ENCODE measurements at regions not wholly inside any gene's neighbourhood (a gene's known extent, or its start where the extent isn't known, plus 50 kb on each side); places are given as distances from the start of the nearest gene placed in this dataset.

DNA sequence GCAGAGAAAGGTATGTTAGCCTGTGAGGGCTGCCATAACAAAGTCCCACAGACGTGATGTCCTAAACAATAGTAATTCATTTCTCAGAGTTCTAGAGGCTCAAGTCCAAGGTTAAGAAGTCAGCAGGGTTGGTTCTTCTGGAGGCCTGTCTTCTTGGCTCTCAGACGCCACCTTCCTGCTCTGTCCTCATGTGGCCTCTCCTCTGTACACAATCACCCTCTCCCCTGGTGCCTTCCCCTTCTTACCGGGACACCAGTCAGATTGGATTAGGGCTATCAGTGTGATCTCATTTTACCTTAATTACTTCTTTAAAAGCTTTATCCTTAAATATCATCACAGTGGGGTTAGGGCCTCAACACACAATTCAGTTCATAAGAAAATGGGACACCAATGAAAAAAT lies 860.5 kb downstream of the RNF144A start:
- no peak overlapping the region for H3K4me3 ChIP-seq (ENCODE audit: low read depth, low read length)
- TF ChIP-seq, protein P1, sequence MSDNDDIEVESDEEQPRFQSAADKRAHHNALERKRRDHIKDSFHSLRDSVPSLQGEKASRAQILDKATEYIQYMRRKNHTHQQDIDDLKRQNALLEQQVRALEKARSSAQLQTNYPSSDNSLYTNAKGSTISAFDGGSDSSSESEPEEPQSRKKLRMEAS (IDR thresholded peaks at IDR 0.05; ENCODE audit: low read depth, low read length), result no peak
- no peak for TF ChIP-seq POLR2A (IDR thresholded peaks at IDR 0.05; ENCODE audit: extremely low read depth, insufficient read length)
- TF ChIP-seq CTCF (IDR thresholded peaks at IDR 0.05; ENCODE audit: low read depth, low read length), result no peak
- TF ChIP-seq MYC (IDR thresholded peaks at IDR 0.05; ENCODE audit: low read depth, low read length), result no peak
- no peak for DNase-seq (ENCODE audit: low read depth)

- no peak for DNase-seq (ENCODE audit: low read depth)
- TF ChIP-seq CTCF (IDR thresholded peaks at IDR 0.05; ENCODE audit: low read depth, low read length) (no peak), POLR2A (IDR thresholded peaks at IDR 0.05; ENCODE audit: extremely low read depth, insufficient read length) (no peak), MYC (IDR thresholded peaks at IDR 0.05; ENCODE audit: low read depth, low read length) (no peak)
- TF ChIP-seq, protein P1 (IDR thresholded peaks at IDR 0.05; ENCODE audit: low read depth, low read length), result no peak
- H3K4me3 ChIP-seq (ENCODE audit: low read depth, low read length), result no peak overlapping the region
Measured at GRCh38 chr2:7780321-7780720, 863.1 kb downstream of the RNF144A start.

DNA sequence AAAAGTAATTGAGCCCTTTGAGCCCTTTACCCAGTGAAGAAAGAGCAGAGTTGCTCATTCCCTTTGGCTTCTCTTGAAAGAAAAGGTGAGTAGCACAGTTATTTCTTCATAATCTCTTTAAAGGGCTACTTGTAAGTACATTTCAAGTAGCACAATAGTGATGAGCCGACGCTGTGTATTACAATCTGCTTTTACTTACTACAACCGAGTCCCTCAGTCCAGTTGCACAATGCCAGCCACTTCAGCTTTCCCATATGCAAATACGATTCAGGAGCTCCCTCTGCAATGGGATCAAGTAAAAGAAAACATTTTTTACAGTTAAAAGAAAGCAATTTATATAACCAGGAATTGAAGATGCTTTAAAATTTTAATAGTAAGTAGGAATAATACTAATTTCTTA lies 868.5 kb downstream of the RNF144A start:
- TF ChIP-seq MYC (IDR thresholded peaks at IDR 0.05; ENCODE audit: low read depth, low read length), result no peak
- no peak for DNase-seq (ENCODE audit: low read depth)
- no peak overlapping the region for H3K4me3 ChIP-seq (ENCODE audit: low read depth, low read length)

DNA sequence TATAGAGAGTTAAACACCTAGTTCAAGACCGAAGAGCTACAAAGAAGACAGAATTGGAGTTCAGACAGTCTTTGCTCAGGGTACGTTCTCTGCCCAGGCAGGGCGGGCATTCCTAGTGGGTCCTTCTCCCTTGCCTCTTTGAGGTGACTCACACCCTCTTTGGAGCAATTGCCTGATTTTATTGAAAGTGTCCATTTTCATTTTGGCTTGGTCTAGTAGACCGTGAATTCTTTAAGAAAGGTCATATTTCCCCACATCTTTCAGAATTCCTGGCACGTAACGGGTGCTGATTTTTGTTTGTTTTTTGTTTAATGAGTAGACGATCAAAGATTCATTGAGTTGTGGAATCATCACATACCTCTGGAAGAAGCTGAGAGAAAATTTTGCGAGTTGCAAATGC lies 871.5 kb downstream of the RNF144A start:
- DNase-seq (ENCODE audit: low read depth), result no peak
- TF ChIP-seq, protein P1 (IDR thresholded peaks at IDR 0.05; ENCODE audit: low read depth, low read length), result no peak
- no peak for TF ChIP-seq POLR2A (IDR thresholded peaks at IDR 0.05; ENCODE audit: extremely low read depth, insufficient read length)
- TF ChIP-seq CTCF (IDR thresholded peaks at IDR 0.05; ENCODE audit: low read depth, low read length), result no peak
- no peak for TF ChIP-seq MYC (IDR thresholded peaks at IDR 0.05; ENCODE audit: low read depth, low read length)
- H3K4me3 ChIP-seq (ENCODE audit: low read depth, low read length), result no peak overlapping the region

DNA sequence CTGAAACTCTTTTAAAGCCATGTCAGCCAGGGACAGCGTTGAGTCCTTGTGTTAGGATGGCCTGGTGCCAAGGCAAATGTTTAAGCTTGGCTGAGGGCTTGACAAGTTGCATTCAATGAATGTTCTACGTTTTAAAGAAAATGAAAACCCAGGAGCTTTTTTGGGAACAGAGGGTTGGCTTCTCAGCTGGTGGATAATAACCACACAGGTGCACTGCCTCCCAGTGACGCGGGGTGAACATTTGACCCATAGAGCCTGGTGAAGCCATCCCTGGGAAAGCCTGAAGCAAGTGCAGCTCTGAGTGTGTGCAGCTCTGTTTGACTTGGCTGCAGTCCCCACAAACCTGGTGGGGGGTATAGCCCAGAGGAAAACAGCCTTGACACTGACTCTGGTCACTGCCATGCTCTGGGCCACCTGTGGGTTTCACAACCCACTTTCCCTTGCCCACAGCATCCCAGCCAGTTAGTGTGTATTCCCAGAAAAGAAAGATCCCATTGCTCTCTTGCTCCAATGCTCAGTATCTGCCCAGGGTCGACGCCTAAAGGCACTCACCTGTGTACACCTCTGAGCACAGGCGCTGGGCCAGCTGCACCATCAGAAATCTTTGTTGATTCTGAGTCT lies 874.9 kb downstream of the RNF144A start:
- no peak for TF ChIP-seq CTCF (IDR thresholded peaks at IDR 0.05; ENCODE audit: low read depth, low read length)
- TF ChIP-seq, protein P1 (IDR thresholded peaks at IDR 0.05; ENCODE audit: low read depth, low read length), result no peak
- no peak for TF ChIP-seq POLR2A (IDR thresholded peaks at IDR 0.05; ENCODE audit: extremely low read depth, insufficient read length)
- TF ChIP-seq MYC (IDR thresholded peaks at IDR 0.05; ENCODE audit: low read depth, low read length), result no peak
- no peak for DNase-seq (ENCODE audit: low read depth)

GRCh38 chr2:7795778-7796563 lies 878.8 kb downstream of the RNF144A start:
- DNase-seq (ENCODE audit: low read depth), result peak; percentile 76
- no peak for TF ChIP-seq CTCF (IDR thresholded peaks at IDR 0.05; ENCODE audit: low read depth, low read length)
- no peak for TF ChIP-seq MYC (IDR thresholded peaks at IDR 0.05; ENCODE audit: low read depth, low read length)
- TF ChIP-seq, protein P1 (IDR thresholded peaks at IDR 0.05; ENCODE audit: low read depth, low read length), result no peak
- TF ChIP-seq POLR2A (IDR thresholded peaks at IDR 0.05; ENCODE audit: extremely low read depth, insufficient read length), result no peak
- peak overlapping the region; percentile 1 for H3K4me3 ChIP-seq (ENCODE audit: low read depth, low read length)

More for the DNA sequence above, 874.9 kb downstream of the RNF144A start:
- H3K4me3 ChIP-seq (ENCODE audit: low read depth, low read length), result no peak overlapping the region

All from NB4 (cell line).